OCI-LY1 (cell line): ENCODE measurements at regions not wholly inside any gene's neighbourhood (a gene's known extent, or its start where the extent isn't known, plus 50 kb on each side); places are given as distances from the start of the nearest gene placed in this dataset.

Experiments used
- H2AFZ ChIP-seq: fragments of 200-600 bp; sonication (generic), shearing (Covaris generic); 2 replicates; pipeline ENCODE4 v1.6.0; 2014; ENCODE audit warnings: antibody characterized with exemption, mild to moderate bottlenecking, low read length
- H3F3A ChIP-seq: fragments of 200-600 bp; sonication (generic), shearing (Covaris generic); 2 replicates; pipeline ENCODE4 v1.6.0; 2014; ENCODE audit warnings: mild to moderate bottlenecking, antibody characterized with exemption, low read length, moderate library complexity; ENCODE audit not compliant: insufficient read depth
- H3K27ac ChIP-seq: fragments of 200-600 bp; sonication (generic); 2 replicates; pipeline ENCODE4 v1.5.1; 2014; ENCODE audit warnings: low read length, mixed run types, mild to moderate bottlenecking, low read depth; ENCODE audit not compliant: poor library complexity, severe bottlenecking
- H3K27me3 ChIP-seq: fragments of 200-600 bp; sonication (generic); 2 replicates; pipeline ENCODE4 v1.6.0; 2014; ENCODE audit warnings: antibody characterized with exemption, mild to moderate bottlenecking, low read length, moderate library complexity; ENCODE audit not compliant: insufficient read depth
- H3K36me3 ChIP-seq: fragments of 200-600 bp; sonication (generic); 2 replicates; pipeline ENCODE4 v1.6.1; 2014; ENCODE audit warnings: mild to moderate bottlenecking, antibody characterized with exemption, low read length, moderate library complexity, mixed read lengths; ENCODE audit not compliant: insufficient read depth
- H3K4me1 ChIP-seq: fragments of 200-600 bp; sonication (generic); 2 replicates; pipeline ENCODE4 v1.5.1; 2014; ENCODE audit warnings: mild to moderate bottlenecking, low read length, moderate library complexity; ENCODE audit not compliant: insufficient read depth, severe bottlenecking
- H3K4me2 ChIP-seq: fragments of 200-600 bp; sonication (generic), shearing (Covaris generic); 2 replicates; pipeline ENCODE4 v1.6.1; 2014; ENCODE audit warnings: low read length
- H3K4me3 ChIP-seq: fragments of 200-600 bp; sonication (generic); 2 replicates; pipeline ENCODE4 v1.5.1; 2014; ENCODE audit warnings: low read length, low read depth, mild to moderate bottlenecking, mixed read lengths; ENCODE audit not compliant: poor library complexity, severe bottlenecking
- H3K79me2 ChIP-seq: fragments of 200-600 bp; shearing (Covaris generic); 2 replicates; pipeline ENCODE4 v1.6.1; 2016; ENCODE audit warnings: mixed run types, low read length, mixed read lengths; ENCODE audit not compliant: insufficient read depth
- H3K9ac ChIP-seq: fragments of 200-600 bp; sonication (generic), shearing (Covaris generic); 2 replicates; pipeline ENCODE4 v1.6.1; 2014; ENCODE audit warnings: mild to moderate bottlenecking, low read length, mixed read lengths
- H3K9me2 ChIP-seq: fragments of 200-600 bp; sonication (generic), shearing (Covaris generic); 2 replicates; pipeline ENCODE4 v1.6.1; 2014; ENCODE audit warnings: low read depth, mild to moderate bottlenecking, low read length, mixed read lengths
- H3K9me3 ChIP-seq: fragments of 200-600 bp; shearing (Covaris generic); 2 replicates; pipeline ENCODE4 v1.6.1; 2014; ENCODE audit warnings: low read length, mixed read lengths
- H4K20me1 ChIP-seq: fragments of 200-600 bp; sonication (generic), shearing (Covaris generic); 2 replicates; pipeline ENCODE4 v1.6.0; 2016; ENCODE audit warnings: mild to moderate bottlenecking, low read length; ENCODE audit not compliant: insufficient read depth
- EZH2 ChIP-seq: fragments of 200-600 bp; sonication (generic), shearing (Covaris generic); IDR thresholded peaks from 2 replicates; pipeline ENCODE4 v1.8.0; 2017; ENCODE audit warnings: borderline replicate concordance, mixed run types, mild to moderate bottlenecking, antibody characterized with exemption, low read length, moderate library complexity, mixed read lengths
- TF ChIP-seq, protein P1 (sequence below): fragments of 200-600 bp; sonication (generic), shearing (Covaris generic); IDR thresholded peaks from 2 replicates; pipeline ENCODE4 v1.5.1; 2017; ENCODE audit warnings: mild to moderate bottlenecking, antibody characterized with exemption, low read length, moderate library complexity, mixed read lengths

DNA sequence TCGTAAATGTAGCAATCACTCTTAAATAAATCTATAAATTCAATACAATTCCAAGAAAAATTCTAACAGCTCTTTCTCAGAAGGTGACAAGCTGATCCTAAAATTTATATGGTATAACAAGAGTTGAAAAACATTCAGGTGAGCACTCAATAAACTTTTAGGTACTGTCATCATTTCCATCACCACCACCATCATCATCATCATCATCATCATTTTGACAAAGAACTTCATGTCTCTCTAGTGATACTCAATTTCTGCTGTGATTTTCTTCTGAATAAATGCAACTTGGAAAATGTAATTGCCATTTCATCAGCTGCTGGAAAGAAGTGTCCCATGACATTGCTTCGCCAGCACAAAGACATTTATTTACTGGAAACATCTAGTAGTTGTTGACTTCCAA is 222.9 kb upstream of the IRX5 start:
- H3K4me1 ChIP-seq, result no peaks in the 10 kb centered on the region
- H3K27ac ChIP-seq, result no peak overlapping the region
- H3K27me3 ChIP-seq, result no peaks in the 10 kb centered on the region
- TF ChIP-seq EZH2, result no peak
- TF ChIP-seq, protein P1, sequence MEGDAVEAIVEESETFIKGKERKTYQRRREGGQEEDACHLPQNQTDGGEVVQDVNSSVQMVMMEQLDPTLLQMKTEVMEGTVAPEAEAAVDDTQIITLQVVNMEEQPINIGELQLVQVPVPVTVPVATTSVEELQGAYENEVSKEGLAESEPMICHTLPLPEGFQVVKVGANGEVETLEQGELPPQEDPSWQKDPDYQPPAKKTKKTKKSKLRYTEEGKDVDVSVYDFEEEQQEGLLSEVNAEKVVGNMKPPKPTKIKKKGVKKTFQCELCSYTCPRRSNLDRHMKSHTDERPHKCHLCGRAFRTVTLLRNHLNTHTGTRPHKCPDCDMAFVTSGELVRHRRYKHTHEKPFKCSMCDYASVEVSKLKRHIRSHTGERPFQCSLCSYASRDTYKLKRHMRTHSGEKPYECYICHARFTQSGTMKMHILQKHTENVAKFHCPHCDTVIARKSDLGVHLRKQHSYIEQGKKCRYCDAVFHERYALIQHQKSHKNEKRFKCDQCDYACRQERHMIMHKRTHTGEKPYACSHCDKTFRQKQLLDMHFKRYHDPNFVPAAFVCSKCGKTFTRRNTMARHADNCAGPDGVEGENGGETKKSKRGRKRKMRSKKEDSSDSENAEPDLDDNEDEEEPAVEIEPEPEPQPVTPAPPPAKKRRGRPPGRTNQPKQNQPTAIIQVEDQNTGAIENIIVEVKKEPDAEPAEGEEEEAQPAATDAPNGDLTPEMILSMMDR, result no peak
- H3K9me2 ChIP-seq, result no peaks in the 10 kb centered on the region
- H2AFZ ChIP-seq, result no peak overlapping the region
- H3K4me3 ChIP-seq, result no peak overlapping the region
- no peaks in the 10 kb centered on the region for H3K9me3 ChIP-seq
- H3K9ac ChIP-seq, result no peak overlapping the region
- no peaks in the 10 kb centered on the region for H4K20me1 ChIP-seq
- no peaks in the 10 kb centered on the region for H3F3A ChIP-seq
- H3K4me2 ChIP-seq, result no peak overlapping the region
- no peaks in the 10 kb centered on the region for H3K79me2 ChIP-seq
- no peaks in the 10 kb centered on the region for H3K36me3 ChIP-seq

DNA sequence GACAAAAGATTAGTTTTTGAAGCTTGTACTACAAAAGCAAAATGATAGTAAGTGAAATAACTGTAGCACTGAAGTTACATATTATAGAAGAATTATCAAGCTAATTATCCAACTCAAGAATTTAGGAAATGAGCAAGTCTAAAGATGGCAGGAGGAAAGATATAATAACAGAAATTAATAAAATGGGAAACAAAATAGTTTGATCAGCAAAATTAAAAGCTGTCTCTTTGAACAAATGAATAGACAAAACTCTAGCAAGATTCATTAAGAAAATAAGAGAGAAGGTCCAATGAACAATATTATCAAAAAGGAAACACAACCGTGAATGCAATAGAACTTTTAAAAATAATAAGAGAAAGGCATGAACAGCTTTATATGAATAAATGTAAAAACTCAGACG is 224.3 kb upstream of the IRX5 start:
- H3K9me2 ChIP-seq, result no peaks in the 10 kb centered on the region
- no peaks in the 10 kb centered on the region for H3F3A ChIP-seq
- H3K4me1 ChIP-seq, result no peaks in the 10 kb centered on the region
- no peaks in the 10 kb centered on the region for H3K36me3 ChIP-seq
- no peak overlapping the region for H3K4me3 ChIP-seq
- no peak overlapping the region for H2AFZ ChIP-seq
- no peaks in the 10 kb centered on the region for H3K79me2 ChIP-seq
- no peaks in the 10 kb centered on the region for H4K20me1 ChIP-seq
- no peak overlapping the region for H3K4me2 ChIP-seq
- H3K9ac ChIP-seq, result no peak overlapping the region
- TF ChIP-seq EZH2, result no peak
- TF ChIP-seq, protein P1, result no peak
- H3K27me3 ChIP-seq, result no peaks in the 10 kb centered on the region
- H3K9me3 ChIP-seq, result no peaks in the 10 kb centered on the region
- H3K27ac ChIP-seq, result no peak overlapping the region

DNA sequence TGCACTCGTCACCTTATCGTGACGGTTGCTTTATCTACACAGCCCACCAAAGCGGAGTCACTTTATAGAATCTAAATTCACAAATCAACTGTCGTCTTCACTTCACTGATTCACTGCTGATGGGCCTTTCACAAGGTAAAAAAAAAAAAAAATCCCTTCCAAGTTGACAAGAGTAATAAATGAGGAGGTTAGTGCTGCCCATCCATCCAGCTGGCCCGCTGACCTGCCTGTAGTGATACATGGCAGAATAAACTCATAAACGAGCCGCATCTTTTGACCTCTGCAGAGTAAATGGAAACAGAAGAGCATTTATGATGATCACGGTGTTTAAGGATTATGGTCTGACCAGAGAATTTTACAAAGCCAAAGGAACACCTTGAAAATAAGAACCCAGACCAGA is 227.3 kb upstream of the IRX5 start:
- Histone ChIP-seq H3K4me3 (no peak overlapping the region), H3F3A (no peaks in the 10 kb centered on the region)
- TF ChIP-seq, protein P1, result no peak

More for the DNA sequence above, 227.3 kb upstream of the IRX5 start:
- Histone ChIP-seq H3K9ac (no peak overlapping the region), H3K9me2 (no peaks in the 10 kb centered on the region), H2AFZ (no peak overlapping the region), H4K20me1 (no peaks in the 10 kb centered on the region), H3K79me2 (no peaks in the 10 kb centered on the region), H3K36me3 (no peaks in the 10 kb centered on the region), H3K27ac (no peak overlapping the region), H3K4me1 (no peaks in the 10 kb centered on the region), H3K27me3 (no peaks in the 10 kb centered on the region), H3K9me3 (no peaks in the 10 kb centered on the region), H3K4me2 (no peak overlapping the region)
